ENCODE measurements at regions not wholly inside any gene's neighbourhood (a gene's known extent, or its start where the extent isn't known, plus 50 kb on each side); places are given as distances from the start of the nearest gene placed in this dataset.

DNA sequence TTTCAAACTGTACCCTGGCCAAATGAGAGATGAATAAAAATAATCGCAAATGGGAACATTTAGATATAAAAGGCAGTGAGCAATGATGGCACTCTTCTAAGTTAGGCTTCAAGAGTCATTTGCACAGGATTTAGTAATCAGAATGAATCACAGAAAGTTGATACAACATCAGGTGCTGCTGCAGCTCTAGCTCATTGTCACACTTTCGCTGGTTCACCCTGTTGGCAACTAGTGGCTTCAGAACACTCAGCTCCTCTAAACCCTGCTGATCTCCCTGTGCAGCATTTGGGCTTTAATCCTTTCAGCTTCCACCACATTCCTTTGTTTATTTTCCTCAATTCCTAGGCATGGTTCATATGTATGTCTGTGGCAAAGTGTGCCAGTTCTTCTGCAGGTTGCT lies 2071.2 kb upstream of the CDH6 start:
- intact Hi-C loops (cut with micrococcal nuclease): no loop called here

DNA sequence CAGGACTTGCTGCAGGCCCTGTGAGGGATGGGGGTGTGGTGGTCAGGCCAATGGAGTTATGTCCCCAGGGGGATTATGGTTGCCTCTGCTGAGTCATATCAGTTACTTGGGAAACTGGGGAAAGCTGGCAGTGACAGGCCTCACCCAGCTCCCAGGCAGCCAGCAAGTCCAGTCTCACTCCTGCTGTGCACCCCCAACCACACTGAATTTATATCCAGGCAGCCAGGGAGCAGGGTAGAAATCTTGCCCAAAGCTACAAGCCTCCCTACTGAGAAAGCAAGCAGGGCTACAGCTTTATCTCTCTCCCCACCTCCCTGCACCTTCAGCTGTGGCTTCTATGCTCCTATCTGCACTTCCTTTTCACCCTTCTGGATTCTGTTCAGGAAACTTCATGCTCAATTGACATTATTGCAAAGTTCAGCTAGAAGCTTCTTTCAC lies 2076.0 kb upstream of the CDH9 start:
- intact Hi-C loops (cut with micrococcal nuclease): no loop called here

DNA sequence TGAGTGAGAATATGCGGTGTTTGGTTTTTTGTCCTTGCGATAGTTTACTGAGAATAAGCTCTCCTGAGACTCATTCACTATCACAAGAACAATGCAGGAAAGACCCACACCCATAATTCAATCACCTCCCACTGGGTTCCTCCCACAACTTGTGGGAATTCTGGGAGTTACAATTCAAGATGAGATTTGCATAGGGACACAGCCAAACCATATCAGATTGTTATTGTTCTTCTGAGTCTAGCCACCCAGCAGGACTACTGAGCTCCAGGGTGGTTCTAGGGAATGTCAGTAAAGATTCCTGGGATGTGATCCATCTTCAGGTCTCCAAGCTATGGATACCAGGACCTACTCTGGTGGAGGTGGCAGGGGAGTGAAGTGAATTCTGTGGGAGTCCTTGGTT lies 2075.1 kb upstream of the CDH9 start:
- intact Hi-C loops (cut with micrococcal nuclease): no loop called here

DNA sequence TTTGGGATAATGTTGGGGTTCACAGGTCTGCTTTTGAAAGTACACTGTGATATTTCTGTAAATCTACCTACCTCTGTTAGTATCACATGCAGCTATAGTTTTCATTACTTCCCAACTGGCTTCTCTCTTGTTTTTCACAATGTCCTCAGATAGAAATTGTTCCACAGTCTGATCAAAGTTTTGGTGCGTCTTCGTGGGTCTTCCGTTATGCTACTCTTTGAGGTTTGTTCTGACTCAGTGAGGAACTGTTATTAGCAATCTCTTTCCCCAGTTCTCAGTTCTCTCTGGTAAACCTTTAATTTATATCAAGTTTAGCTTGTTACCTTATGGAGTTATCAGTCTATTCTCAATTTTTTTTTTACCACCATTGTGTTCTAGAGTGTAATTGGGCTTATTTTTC lies 2061.2 kb upstream of the CDH9 start:
- intact Hi-C loops (cut with micrococcal nuclease): no loop called here

DNA sequence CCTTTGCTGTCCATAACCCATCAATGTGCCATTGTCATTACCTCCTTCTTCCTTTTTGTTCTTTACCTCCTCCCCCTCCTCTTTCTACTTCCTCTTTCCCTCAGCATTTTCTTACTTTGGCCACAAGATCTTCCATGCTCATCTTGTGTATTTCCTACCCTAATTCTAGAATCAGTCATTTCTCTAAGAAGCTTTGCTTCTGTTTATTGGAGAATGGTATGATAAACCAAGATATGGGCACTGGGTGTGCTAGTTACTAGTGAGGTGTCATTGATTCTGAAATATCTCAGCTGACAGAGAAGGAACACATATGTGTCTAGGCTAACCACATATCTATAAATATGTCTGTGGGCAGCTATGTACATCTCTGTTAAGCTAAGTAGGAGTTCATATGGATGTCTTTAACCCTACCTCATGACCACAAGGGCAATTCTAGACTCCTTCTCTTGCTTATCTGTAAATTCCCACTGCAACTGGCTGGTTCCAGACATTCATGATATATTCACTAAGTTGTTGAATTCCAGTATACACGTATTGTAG lies 2051.3 kb upstream of the CDH9 start:
- intact Hi-C loops (cut with micrococcal nuclease): no loop called here

DNA sequence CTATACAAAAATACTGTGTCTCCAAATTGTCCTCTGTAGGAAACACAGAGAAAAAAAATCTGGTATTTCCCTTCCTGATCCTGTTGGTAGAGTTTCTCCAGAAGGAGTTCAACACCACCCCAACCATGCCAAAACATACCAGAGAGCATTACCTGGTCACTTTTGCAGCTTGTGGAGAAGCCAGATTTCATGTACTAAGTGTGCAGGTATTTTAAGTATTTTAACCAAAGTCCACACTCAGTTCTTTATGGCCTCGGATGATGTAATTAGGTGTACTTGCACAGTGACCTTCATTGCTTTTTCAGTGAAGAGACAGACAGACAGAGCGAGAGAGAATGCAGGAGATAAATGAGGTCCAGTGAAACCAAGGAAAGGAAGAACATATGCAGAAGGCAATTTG lies 2046.8 kb upstream of the CDH9 start:
- intact Hi-C loops (cut with micrococcal nuclease): no loop called here

DNA sequence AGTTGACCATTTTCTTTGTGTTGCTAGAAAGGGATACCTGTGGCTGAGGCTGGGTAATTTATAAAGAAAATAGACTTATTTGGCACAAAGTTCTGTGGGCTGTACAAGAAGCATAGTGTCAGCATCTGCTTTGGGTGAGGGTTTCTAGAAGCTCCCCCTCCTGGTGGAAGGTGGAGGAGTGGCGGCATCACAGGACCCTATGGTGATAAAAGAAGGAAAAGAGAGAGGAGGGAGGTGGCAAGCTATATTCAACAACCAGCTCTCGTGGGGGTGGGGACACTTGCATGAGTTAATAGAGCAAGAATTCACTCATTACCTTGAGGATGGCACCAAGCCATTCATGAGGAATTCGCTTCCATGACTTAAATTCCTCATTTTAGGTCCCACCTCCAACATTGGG lies 2041.4 kb upstream of the CDH9 start:
- intact Hi-C loops (cut with micrococcal nuclease): no loop called here

DNA sequence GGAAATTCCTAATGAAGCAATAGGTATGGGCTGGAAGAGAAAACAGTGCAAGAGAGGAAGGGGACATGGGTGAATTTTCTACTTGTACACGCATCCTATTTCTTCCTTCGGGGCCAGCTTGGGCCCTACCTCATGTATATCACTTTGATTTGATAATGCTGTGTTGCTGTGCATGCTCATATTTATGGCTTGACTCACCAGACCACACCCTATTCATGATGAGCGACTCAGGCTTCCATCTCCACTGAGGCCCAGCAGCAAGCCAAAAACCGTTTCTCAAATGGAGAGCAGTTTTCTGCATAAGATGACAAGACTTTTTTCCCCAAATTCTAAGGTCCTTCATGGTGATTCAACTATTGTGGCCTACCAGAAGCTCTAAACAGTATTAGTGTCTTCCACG lies 2039.1 kb upstream of the CDH9 start:
- intact Hi-C loops (cut with micrococcal nuclease): no loop called here

DNA sequence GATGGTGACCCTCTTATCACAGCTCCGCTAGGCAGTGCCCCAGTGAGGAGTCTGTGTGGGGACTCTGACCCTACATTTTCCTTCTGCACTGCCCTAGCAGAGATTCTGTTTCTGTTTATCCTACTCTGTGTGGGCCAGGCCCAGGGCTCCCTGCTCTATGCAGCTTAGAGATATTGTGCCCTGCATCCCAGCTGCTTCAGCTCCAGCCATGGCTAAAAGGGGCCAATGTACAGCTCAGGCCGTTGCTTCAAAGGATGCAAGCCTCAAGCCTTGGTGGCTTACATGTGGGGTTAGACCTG lies 2030.7 kb upstream of the CDH9 start:
- intact Hi-C loops (cut with micrococcal nuclease): no loop called here

DNA sequence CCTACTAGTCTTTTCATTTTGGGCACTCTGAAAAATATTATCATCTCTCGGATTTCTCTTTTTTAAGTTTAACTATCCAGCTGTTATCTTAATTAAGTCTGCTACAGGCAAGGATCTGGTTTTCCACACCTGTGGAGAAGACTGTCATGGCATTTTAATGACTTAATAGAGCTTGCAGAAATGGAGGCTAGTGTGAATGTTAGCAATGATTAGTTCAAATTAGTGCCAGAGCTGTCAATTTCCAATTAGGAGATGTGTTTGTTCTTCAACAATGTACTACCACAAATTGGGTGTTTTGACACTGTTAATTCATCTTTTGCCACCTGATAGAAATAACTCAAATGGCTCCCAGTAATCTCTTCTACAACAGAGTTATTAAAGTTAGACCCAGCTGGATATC lies 2023.0 kb upstream of the CDH9 start:
- intact Hi-C loops (cut with micrococcal nuclease): no loop called here

DNA sequence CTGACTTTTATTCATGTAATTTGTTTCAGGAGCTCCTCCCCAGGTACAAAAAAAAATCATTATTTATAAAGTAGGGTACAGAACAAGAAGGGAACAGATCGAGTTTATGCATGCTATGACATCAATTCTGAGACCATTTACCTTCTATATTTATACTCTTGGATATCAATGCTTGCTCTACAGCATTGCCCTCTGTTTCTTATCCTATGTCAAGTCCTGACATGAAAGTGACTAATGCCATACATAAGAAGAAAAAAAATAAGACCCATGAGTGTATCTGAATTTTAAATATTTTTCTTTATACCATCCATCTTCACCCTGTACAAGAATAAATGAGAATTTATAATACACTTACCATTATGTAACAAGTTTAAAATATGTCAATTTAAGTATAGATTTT lies 2016.3 kb upstream of the CDH9 start:
- intact Hi-C loops (cut with micrococcal nuclease): no loop called here

DNA sequence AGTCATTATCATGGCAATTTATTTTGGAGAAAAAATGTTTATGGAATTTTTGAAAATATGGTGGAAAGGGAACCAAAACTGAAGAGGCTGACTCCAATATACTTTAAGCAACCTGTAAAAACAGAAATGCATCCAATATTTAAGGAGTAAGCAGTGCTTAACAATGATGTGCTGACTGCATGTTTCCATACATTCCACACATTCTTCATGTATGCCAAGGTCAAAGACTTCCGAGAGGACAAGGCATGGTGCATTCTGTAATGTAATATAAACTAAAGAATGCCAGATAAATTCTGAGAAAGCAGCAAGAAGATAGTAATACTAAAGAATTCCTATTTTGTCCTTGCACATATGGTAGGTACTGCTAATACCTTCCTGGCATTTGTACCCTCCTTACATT lies 2015.9 kb upstream of the CDH9 start:
- intact Hi-C loops (cut with micrococcal nuclease): no loop called here

DNA sequence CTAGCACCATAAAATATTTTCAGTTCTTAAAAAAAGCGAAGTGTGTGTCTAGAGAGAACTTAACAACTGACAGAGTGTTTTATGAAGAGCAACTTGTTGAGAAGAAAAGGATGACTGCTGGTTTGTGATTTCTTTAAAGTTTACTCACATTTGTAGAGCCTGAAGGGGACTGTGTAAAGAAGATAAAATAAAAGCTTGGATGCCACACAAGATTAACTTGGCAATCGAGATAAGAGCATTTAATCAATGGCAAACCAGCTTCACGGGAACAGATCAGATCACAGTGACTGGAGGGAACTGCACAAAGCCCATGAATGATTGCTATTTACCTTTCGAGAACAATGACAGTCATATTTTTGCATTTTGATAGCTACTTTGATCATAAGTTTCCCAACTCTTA lies 2013.1 kb upstream of the CDH9 start:
- intact Hi-C loops (cut with micrococcal nuclease): no loop called here

DNA sequence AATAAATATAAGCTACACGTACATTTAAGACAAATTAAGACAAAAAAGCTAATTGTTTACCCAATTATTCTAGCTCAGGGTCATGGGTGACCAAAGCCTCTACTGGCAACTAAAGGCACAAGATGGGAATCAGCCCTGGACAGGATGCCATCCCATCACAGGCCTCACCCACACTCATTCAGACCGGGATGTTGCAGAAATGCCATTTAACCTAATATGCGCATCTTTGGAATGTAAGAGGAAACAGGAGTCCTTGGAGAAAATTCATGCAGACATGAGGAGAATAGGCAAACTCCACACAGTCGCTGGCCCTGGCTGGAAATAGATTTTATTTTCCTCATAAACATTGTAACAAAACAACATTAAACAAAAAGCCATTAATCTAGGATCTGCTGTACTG lies 2003.8 kb upstream of the CDH9 start:
- intact Hi-C loops (cut with micrococcal nuclease): no loop called here

DNA sequence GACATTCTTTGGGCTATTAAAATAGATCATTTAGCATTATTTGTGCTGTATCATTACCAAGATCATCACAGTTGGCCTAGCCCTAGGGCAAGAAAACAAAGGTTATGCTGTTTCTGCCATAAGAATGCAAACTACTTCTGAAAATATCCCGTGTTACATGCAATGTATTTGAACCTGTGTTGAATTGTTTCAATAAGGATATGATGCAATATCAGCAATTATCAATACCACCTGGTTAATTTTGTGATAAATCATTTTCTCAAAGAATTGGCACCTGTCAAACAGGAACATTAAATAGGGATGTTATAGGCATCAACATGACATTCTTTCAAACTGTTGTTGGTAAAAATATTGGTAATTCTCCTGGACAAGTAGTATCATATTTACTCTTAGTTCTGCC lies 2002.0 kb upstream of the CDH9 start:
- intact Hi-C loops (cut with micrococcal nuclease): no loop called here

DNA sequence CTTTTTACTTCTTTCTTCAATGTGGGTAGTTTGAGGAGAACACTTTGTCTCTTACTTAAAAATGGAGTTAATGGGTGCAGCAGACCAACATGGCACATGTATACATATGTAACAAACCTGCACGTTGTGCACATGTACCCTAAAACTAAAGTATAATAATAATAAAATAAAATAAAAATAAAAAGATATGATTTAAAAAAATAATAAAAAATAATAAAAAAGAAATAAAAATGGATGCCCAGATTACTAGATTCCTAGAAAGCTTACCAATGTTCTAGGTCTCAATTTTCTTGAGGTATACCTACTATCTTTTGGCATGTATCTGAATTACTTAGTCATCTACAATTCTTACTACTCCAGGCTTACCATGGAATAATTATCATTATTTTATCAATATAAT lies 2001.6 kb upstream of the CDH9 start:
- intact Hi-C loops (cut with micrococcal nuclease): no loop called here

DNA sequence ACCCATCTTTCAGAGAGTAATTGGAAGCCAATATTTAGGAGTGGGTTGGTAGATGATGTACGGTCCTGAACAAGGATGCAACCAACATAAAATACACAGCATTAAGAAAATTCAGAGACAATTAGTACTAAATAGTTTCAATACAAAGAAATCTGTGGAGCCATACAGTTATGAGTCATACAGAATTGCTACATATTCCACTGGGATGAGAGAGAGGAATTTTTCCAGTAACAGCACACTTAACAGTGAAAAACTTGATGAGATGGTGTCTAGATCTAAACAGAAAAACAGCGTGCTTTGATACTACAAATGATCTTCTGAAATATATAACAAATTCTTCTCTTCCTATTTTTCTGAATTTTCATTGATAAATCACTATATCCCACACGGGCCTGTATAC lies 1999.3 kb upstream of the CDH9 start:
- intact Hi-C loops (cut with micrococcal nuclease): no loop called here

DNA sequence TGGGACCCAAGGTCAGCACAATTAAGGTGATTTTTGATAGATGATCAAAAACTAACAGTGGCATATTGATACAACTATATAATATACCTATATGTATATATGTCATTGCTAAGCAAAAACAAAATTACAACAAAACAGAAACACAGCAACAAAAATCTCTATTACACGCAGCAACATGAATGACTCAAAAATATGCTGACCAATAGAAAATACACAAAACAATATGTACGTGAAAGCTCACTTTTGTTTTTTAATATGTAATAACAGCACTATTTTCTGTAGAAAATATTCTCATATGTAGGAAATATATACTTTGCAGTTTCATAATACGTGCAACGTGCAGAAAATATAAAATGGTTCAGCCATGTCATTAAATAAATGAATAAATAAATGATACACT lies 1985.7 kb upstream of the CDH9 start:
- intact Hi-C loops (cut with micrococcal nuclease): no loop called here

DNA sequence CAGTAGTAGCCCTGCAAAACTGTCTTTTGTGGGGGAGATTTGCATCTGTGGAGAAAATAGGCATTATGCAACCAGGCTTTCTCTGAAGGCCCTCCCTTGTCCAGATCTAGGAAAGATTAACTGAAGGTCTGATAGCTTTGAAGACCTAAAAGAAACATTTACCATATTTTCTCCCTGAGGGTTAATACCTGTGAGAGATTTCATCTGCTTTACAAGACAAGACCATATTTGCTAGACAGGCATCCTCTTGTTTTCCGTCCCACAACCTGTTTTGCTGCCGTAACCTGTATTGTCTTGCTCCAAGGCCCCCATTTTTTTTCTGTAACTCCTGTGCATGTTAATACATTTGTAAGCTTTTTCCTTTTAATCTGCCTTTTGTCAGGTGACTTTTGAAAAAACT lies 1985.2 kb upstream of the CDH9 start:
- intact Hi-C loops (cut with micrococcal nuclease): no loop called here

DNA sequence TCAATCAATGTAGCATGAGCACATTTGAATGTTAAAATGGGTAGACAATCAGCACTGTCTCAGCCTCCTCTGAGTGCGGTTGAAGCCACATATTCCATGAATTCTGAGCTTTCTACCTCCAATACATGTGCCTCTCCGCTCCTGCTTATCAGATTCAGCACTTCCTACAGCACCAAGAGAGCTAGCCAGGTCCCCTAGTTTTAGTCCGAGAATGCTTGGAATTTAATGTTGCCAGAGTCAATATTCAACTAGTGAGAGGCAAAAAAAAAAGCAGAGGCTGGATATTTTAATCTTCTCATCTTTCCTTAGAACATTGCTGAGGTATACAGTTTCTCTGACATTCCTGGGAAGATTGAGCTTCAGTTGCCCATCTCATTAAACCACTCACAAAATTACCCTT lies 1979.1 kb upstream of the CDH9 start:
- intact Hi-C loops (cut with micrococcal nuclease): no loop called here

DNA sequence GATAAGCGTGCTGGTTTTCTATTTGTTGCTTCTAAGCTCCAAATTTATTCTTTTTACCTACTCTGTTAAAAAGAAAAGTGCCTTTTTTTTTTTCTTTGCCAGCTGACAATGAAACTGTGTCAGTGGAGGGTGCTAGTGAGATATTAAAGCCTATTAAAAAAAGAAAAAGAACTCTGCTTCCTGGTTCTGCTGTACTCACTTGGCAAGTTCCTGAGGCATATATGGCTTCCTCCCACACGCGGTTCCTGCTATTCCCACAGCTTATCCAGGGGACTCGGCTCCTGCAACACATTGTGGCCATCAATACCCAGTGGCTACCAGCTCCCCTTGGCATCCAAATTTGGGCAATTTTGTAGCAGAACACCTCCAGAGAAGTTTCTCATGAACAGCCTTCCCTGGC lies 1977.7 kb upstream of the CDH9 start:
- intact Hi-C loops (cut with micrococcal nuclease): no loop called here

DNA sequence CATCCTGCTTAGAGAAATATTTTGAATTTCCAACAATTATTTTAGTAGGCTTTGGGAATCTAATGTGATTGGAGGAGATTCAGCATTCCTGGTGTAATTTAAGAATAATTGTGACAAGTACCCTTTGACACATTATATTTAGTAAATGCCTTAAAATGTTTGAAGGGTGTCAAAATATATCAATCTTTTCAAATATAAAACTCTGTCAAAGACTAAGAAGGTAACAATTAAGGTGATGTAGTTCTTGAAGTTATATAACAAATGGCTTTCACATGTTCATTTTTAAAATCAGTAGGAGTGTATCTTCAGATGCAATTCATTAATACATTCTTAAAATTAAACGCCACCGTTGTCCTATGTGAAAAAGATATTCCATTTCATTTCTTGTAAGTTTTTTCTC lies 1977.1 kb upstream of the CDH9 start:
- intact Hi-C loops (cut with micrococcal nuclease): no loop called here

DNA sequence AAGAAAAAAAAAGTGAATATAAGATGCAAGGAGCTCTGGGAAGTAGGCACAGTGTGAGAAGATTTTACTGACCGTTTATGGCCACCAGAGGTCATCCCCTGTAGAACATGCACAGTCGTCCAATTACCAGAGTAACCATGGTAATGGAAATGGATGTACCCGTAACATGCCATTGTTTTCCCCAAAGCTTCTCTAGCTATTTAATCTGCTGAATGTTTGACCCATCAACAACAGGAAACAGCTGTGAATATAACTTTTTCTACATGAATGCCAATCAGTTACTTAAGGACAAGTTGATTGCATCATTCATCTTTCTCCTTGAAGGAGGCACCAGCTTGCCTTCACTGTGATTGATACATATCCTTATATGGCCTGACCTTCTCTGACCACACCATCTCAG lies 1967.0 kb upstream of the CDH9 start:
- intact Hi-C loops (cut with micrococcal nuclease): no loop called here

DNA sequence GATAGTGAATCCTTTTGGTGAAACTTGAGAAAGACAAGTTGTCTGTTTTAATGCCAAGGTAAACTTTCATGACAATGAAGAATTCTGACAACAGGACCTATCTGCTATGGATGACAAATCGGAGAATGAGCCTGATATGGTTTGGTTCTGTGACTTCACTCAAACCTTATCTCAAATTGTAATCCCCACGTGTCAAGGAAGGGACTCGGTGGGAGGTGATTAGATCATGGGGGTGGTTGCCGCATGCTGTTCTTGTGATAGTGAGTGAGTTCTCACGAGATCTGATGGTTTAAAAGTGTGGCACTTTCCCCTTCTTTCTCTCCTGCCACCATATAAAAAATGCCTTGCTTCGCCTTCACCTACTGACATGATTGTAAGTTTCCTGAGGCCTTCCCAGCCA lies 1964.1 kb upstream of the CDH9 start:
- intact Hi-C loops (cut with micrococcal nuclease): no loop called here

DNA sequence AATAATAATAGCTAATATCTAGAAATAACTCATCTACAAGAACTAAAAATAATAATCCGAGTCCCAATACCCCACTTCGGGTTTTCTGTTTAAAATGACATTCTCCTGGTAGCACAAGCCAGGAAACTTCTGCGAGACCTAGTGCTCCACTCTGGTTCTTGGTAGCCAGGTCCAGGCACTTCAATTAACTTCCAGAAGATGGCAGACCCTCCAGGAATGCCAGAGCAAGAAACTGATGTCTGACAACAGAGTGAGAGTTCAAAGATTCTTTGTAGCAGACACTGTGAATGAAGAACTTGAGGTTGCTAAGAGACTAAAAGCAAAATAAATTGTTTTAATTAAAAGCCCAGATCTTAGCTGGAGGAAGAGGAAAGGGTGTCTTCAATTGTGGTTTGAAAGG lies 1963.3 kb upstream of the CDH9 start:
- intact Hi-C loops (cut with micrococcal nuclease): no loop called here

Measured in T-helper 1 cell treated with Interleukin-12 subunit alpha and Interleukin-12 subunit beta and Interleukin-4 antibody, amounts not matched to agents 30 ng/mL and 1 ng/mL, for 36 hours (primary cell).